Smooth muscle cell (in vitro differentiated cells): ENCODE measurements at regions not wholly inside any gene's neighbourhood (a gene's known extent, or its start where the extent isn't known, plus 50 kb on each side); places are given as distances from the start of the nearest gene placed in this dataset.

Source experiments
- DNase-seq: peaks from one replicate; lab custom pipeline; 2025; ENCODE audit not compliant: unreplicated experiment; lab: John Stamatoyannopoulos, UW
- H2AFZ ChIP-seq: fragments of 200-600 bp; sonication (generic); 2 replicates; pipeline ENCODE4 v1.6.0; 2016; ENCODE audit warnings: antibody characterized with exemption, low read depth, mild to moderate bottlenecking
- H3F3A ChIP-seq: fragments of 200-600 bp; sonication (generic); 2 replicates; pipeline ENCODE4 v1.6.0; 2017; ENCODE audit warnings: antibody characterized with exemption, low read depth
- H3K27ac ChIP-seq: fragments of 200-600 bp; sonication (generic); 2 replicates; pipeline ENCODE4 v1.5.1; 2016; ENCODE audit warnings: low read depth, mild to moderate bottlenecking
- H3K27me3 ChIP-seq: fragments of 200-600 bp; sonication (generic); 2 replicates; pipeline ENCODE4 v1.6.1; 2016; ENCODE audit warnings: low read depth, mild to moderate bottlenecking
- H3K36me3 ChIP-seq: fragments of 200-600 bp; sonication (generic); 2 replicates; pipeline ENCODE4 v1.5.1; 2016; ENCODE audit warnings: low read depth
- H3K4me1 ChIP-seq: fragments of 200-600 bp; sonication (generic); 2 replicates; pipeline ENCODE4 v1.5.1; 2016; ENCODE audit warnings: low read depth
- H3K4me2 ChIP-seq: fragments of 200-600 bp; sonication (generic); 2 replicates; pipeline ENCODE4 v1.6.0; 2016; ENCODE audit warnings: mild to moderate bottlenecking
- H3K4me3 ChIP-seq: fragments of 200-600 bp; sonication (generic); 2 replicates; pipeline ENCODE4 v1.5.1; 2016; ENCODE audit warnings: mild to moderate bottlenecking
- H3K79me2 ChIP-seq: fragments of 200-600 bp; sonication (generic); 2 replicates; pipeline ENCODE4 v1.6.0; 2016; ENCODE audit warnings: low read depth, mild to moderate bottlenecking
- H3K9ac ChIP-seq: fragments of 200-600 bp; sonication (generic); 2 replicates; pipeline ENCODE4 v1.6.0; 2016; ENCODE audit warnings: low read depth
- H3K9me3 ChIP-seq: fragments of 200-600 bp; sonication (generic); replicated peaks from 2 replicates; pipeline ENCODE4 v1.5.1; 2016; ENCODE audit warnings: low read depth
- H4K20me1 ChIP-seq: fragments of 200-600 bp; sonication (generic); 2 replicates; pipeline ENCODE4 v1.6.0; 2016; ENCODE audit warnings: low read depth
- CTCF ChIP-seq: fragments of 200-600 bp; sonication (generic); IDR thresholded peaks from 2 replicates; pipeline ENCODE4 v1.5.1; 2017; ENCODE audit warnings: borderline replicate concordance, mild to moderate bottlenecking, antibody characterized with exemption; ENCODE audit not compliant: insufficient read depth, poor library complexity, severe bottlenecking
- WGBS: methylation state at CpG from one replicate; pipeline ENCODE4 v1.1.7; 2016; ENCODE audit warnings: low lambda C conversion rate; 5-methylcytosine and 5-hydroxymethylcytosine counted together

GRCh38 chrX:124555036-124555595 lies 208.8 kb downstream of the SH2D1A start:
- Histone ChIP-seq H3K79me2 (no peaks in the 10 kb centered on the region), H4K20me1 (no peaks in the 10 kb centered on the region), H3K4me3 (no peak overlapping the region), H3K36me3 (no peaks in the 10 kb centered on the region), H3F3A (no peaks in the 10 kb centered on the region), H3K27ac (peak overlapping the region; percentile 83), H3K4me2 (peak overlapping the region; percentile 58), H3K9ac (peak overlapping the region; percentile 26), H2AFZ (peak overlapping the region; percentile 0), H3K4me1 (no peaks in the 10 kb centered on the region), H3K27me3 (no peaks in the 10 kb centered on the region), H3K9me3 (no peaks in the 10 kb centered on the region)
- 9% methylated on average over 2 of the region's 2 CpGs for WGBS
- DNase-seq = no peak
- TF ChIP-seq CTCF = no peak

GRCh38 chrX:124557976-124558375 lies 211.6 kb downstream of the SH2D1A start:
- no peak overlapping the region for H3K9ac ChIP-seq
- no peaks in the 10 kb centered on the region for H3F3A ChIP-seq
- H3K79me2 ChIP-seq = no peaks in the 10 kb centered on the region
- H3K4me3 ChIP-seq = no peak overlapping the region
- H4K20me1 ChIP-seq = no peaks in the 10 kb centered on the region
- H3K36me3 ChIP-seq = no peaks in the 10 kb centered on the region
- no peak for TF ChIP-seq CTCF
- H3K9me3 ChIP-seq = no peaks in the 10 kb centered on the region
- H2AFZ ChIP-seq = no peak overlapping the region
- no peak overlapping the region for H3K4me2 ChIP-seq
- DNase-seq = no peak
- no peaks in the 10 kb centered on the region for H3K27me3 ChIP-seq
- no peaks in the 10 kb centered on the region for H3K4me1 ChIP-seq
- WGBS = 81% methylated on average over 1 of the region's 1 CpG
- no peak overlapping the region for H3K27ac ChIP-seq

GRCh38 chrX:124573468-124573867 lies 227.1 kb downstream of the SH2D1A start:
- H3K79me2 ChIP-seq = no peaks in the 10 kb centered on the region
- H3F3A ChIP-seq = no peaks in the 10 kb centered on the region
- H3K4me1 ChIP-seq = no peaks in the 10 kb centered on the region
- no peak overlapping the region for H3K4me2 ChIP-seq
- no peak overlapping the region for H2AFZ ChIP-seq
- H3K4me3 ChIP-seq = no peak overlapping the region
- no peak overlapping the region for H3K27ac ChIP-seq
- H3K9me3 ChIP-seq = no peaks in the 10 kb centered on the region
- WGBS = 58% methylated on average over 2 of the region's 2 CpGs
- H3K36me3 ChIP-seq = no peaks in the 10 kb centered on the region
- no peak for TF ChIP-seq CTCF
- no peaks in the 10 kb centered on the region for H3K27me3 ChIP-seq
- no peak for DNase-seq
- no peak overlapping the region for H3K9ac ChIP-seq
- H4K20me1 ChIP-seq = no peaks in the 10 kb centered on the region

DNA sequence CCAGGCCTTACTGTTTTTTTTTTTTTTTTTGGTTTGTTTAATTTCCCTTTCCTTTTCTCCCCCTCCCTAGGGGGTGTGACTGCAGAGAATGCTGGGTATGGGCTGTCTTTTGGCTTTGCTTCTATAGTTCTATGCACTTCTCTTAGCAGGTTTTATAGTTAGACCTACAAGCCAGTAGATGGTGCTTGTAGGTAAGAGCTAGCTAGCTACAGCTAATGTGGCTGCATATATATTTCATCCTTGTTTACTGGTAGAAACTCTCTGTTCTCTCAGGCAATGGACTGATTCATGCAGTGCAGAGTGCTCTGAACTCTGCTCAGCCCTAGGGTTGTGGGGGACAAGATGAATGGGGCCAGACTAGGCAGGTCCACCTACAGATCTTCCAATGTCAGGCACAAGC lies 246.4 kb downstream of the SH2D1A start:
- Histone ChIP-seq H3K9ac (no peak overlapping the region), H3K9me3 (no peaks in the 10 kb centered on the region), H3K36me3 (no peaks in the 10 kb centered on the region), H3K27ac (no peak overlapping the region), H2AFZ (no peak overlapping the region), H3K27me3 (no peaks in the 10 kb centered on the region), H3K4me1 (no peaks in the 10 kb centered on the region), H3F3A (no peaks in the 10 kb centered on the region), H3K4me3 (no peak overlapping the region), H3K4me2 (no peak overlapping the region), H4K20me1 (no peaks in the 10 kb centered on the region), H3K79me2 (no peaks in the 10 kb centered on the region)
- no peak for DNase-seq
- TF ChIP-seq CTCF = no peak
